LHCN-M2 (cell line): ENCODE measurements at regions not wholly inside any gene's neighbourhood (a gene's known extent, or its start where the extent isn't known, plus 50 kb on each side); places are given as distances from the start of the nearest gene placed in this dataset.

Experiments
- DNase-seq: peaks from one replicate; pipeline ENCODE4 v3.0.0-alpha.2; 2012; ENCODE audit warnings: low read depth

DNA sequence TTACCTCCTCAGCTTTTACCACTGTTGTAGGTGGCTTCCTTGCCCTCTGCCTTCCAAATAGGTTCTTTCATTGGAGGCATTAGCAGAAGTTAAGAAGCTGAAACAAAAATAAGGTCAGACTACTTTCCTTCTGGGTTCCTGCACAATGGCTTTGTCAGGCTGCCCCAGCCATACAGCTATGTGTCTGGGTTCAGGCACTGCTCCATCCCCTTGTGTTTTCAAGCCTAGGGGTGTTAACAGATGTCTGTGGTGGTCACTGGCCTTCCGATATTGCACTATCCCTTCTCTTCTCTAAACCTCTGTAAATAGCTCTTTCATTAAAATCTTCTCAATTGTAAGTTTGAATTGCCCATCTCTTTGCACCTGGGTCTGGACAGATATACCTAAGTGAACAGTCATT lies 728.9 kb downstream of the SLC16A7 start:
- no peak for DNase-seq

DNA sequence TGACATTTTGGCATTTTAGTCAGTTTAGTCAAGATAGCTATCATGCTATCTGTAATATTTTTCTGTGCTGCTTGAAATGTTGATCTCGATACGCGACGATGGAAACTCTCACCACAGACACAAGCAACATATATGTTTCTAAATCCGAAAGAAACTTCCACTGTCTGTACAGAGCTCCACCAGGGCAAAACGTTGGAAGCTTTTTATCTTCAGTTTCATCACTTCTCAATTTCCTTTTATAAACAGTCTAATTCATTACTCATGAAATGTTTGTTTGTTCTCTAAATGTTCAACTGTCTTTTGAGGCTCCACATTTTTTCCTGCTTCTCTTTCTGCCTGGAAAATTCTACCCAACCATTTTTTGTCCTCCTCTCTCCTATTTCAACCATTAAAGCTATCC lies 737.6 kb downstream of the SLC16A7 start:
- peak; percentile 27 for DNase-seq

DNA sequence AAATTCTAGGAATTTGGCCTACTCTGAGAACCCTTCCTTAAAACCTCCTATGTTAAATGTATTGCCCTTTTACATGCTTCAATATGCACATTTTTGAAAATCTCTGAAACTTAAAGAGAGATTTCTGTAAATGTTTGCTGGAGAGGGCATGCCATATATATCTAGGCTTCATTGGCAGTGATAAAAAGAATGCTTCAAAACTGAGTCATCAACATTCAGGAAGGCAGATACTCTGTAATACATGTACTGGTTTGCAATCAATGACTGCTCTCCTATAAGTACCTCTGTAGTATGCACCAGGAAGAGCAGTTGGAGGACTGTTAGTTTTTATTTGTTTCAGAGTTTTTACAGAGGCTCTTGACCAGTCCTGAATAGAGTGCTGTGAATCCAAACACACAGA lies 739.9 kb downstream of the SLC16A7 start:
- DNase-seq = peak; percentile 35

DNA sequence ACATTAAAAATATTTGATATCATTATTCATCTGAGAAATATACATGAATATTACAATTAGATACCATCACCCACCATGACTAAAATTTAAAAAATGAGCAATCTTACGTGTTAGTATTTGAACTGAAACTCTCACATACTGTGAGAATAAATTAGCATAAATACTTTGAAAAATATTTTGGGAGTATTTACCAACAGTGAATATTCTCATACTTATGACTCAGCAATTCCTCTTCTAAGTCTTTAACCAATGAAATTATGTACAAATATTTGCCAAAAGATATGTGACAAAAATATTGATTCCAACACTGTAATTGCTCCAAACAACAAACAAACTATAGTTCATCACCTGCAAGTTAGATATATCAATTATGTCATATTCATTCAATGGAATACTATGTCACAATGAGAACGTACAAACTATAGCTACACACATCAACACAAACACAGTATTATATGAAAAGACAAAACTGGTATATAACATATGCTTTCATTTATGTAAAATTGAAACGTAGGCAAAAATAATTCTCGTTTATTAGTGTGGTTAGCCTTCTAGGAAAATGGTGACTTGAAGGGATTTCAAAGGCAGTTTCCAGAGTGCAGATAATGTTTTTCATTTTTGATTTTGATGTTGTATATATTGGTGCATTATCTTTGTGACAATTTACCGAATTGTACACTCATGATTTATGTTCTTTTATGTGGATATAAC lies 742.2 kb downstream of the SLC16A7 start:
- no peak for DNase-seq

DNA sequence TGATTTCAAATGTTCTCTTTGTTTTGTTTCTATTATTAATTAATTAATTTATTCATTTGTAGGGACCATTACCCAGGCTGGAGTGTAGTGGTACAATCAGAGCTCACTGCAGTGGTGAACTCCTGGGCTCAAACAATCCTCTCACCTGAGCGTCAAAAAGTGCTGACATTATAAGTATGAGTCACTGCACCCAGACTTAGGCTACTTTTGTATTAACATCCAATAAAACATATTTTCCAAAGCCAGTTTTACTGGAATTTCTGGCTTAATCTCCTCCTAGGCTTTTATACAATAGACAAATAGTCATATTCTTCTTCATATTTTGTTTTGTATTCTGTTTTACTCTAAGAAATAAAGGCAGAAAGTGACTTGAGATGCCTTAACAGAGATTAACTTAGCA lies 749.6 kb downstream of the SLC16A7 start:
- DNase-seq = no peak

DNA sequence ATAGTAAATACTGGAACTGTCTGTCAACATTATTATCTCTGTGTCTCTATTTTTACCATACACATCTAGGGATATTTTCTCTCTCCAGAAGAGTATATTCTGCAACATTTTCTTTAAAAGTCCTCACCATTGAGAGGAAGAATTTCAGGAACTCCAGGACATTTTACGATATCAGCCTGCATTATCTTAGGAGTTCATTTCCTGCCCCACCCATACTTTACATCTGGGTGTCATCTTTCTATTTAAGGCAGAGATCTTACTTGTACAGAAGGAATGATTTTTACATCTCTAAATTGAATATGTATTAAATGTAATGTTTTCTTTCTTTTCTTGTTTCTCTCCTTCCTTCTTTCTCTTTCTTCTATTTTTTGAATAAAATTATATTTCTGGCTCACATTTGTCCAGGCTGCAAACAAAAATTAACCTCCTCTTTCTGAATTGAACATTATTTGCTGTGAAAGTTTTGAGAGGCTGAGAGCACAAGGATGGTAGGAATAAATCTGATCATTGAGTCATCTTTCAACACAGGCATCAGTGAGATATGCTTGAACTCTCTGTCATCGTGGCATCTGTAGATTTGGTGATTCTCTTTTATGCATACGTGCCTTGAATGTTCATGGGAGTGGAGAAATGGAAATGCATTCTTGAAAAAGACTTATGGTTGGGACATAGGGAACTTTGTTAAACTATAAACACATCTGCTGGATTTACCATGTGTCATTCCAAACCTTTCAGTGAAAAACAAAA lies 753.6 kb downstream of the SLC16A7 start:
- DNase-seq = no peak

DNA sequence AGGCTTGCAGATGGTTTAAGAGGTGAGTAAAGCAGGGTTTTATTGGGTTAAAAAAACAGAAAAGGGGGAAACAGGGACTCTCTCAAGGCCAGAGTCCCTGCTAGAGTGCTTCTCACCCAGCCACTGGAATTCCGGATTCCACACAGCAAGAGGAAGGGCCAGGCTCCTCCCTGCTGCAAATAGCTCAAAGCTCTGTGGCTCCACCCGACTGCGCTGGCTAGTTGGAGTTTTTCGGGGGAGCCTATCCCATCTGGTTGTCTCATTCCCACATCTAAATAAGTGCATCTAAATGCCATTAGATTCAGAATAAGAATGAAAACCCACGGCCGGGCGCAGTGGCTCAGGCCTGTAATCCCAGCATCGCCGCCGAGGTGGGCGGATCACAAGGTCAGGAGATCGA lies 791.5 kb downstream of the SLC16A7 start:
- DNase-seq = no peak

DNA sequence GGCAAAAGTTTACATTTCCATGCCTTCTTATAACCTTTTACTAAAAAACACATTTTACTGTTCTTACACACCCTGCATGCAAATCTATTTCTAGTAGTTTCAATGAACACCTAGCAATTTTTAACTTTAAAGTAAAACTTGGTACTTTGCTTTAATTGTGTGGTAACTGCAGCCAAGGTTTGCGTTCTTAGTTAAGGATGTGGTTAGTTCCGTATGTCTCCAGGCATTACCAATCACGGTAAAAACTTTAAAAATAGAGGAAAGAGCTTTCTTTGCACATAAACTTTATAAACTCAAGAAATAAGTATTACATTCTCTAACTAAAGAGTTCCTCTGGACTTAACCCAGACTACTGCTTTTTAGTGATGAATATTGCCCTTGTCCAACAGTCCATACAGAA lies 795.2 kb downstream of the SLC16A7 start:
- DNase-seq = peak; percentile 12

DNA sequence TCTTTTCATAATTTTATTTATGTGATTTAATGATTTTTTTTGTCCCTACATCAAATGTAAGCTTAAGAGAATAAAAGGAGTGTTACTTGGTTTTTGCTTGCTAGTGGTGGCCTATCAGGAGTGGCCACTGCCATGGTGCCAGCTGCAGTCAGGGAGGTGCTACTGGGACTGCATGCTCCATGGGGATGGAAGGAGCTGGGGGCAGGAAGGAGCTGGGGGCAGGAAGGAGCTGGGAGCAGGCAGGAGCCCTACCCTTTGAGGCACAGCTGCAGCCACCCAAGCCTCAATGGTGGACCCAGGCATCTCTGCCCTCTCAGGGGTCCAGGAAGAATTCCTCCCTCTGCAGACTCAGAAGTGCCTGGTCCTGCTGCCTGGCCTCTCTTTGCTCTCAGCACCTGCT lies 796.0 kb downstream of the SLC16A7 start:
- DNase-seq = no peak

DNA sequence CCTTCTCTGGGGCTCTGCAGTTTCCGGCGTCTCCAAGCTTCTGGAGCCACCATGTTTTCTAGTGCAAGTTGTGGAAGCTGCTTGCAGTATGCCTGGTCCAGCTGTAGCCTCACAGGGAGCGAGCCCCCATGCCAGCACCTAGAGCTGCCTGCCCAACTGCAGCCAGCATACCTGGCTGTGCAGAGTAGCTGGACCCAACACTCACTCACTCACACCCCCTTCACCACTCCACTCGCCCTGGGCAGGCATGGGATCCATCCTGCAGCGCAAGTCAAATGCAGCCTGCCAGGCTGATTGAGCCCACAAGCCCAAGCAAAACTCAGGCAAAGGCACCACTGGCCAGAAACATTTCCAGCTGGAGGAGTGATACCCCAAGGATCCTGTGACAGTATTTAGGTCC lies 797.3 kb downstream of the SLC16A7 start:
- no peak for DNase-seq

DNA sequence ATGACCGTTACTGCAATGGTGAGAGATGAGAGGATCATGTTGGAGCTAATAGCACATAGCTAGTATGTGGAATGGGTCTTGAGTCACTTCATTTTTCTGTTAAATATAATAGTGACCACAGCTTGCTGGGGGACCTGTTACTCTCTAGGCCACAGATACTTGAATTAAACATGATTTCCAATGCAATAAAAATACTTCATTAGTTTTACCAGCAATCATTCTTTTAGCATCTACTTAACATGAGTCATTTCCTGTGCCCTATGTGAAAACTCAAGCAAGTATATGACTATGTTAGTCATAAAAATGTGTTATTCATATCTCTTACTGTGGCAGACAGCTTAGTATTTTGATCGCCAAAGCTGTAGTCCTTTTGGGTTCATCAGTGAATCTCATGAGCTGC lies 798.8 kb downstream of the SLC16A7 start:
- DNase-seq = peak; percentile 83

DNA sequence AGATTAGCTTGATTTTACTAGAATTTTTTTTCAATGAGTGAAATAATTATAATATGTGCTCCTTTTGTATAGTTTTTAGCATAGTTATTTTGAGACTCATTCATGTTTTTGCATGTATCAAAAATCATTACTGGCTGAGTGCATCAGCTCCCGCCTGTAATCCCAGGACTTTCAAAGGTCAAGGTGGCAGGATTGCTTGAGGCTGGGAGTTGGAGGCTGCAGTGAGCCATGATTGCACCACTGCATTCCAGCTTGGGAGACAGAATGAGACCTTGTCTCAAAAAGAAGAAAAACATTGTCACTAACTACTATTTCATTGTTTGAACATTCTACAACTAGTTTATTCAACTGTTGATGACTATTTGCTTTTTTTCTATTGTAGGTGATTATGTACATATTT lies 802.7 kb downstream of the SLC16A7 start:
- no peak for DNase-seq

DNA sequence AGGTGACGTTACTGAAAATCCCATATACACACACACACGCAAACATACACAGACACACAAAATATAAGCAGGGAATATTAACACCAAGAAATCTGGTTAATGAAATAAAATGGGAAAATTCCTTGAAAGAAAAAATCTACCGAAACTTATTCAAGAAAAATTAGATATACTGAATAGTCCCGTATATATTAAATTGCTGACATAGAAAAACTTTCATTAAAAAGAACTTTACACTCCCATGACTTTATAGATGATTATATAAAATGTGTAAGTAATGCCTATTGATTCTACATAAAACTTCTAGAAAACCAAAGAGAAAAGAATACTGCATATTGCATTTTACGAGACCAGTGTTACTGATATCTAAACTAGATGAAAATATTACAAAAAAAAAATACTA lies 803.2 kb downstream of the SLC16A7 start:
- no peak for DNase-seq

DNA sequence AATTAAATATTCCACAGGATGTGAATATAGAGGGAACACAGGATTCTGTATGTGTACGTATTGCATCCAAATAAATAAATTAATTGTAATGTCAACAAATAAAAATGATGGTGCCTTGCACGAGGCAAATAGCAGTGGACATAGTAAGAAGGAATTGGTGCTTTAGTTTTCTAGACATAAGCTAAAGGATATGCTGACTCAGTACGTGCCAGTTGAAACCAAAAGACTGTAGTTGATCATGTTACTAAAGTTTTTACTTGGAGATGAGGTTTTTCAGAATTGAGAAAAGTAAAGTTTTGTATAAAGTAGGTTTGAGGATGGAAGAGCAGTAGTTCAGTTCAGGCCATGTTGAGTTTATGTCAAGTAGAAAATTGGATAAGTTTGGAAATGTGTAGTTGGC lies 807.2 kb downstream of the SLC16A7 start:
- no peak for DNase-seq

DNA sequence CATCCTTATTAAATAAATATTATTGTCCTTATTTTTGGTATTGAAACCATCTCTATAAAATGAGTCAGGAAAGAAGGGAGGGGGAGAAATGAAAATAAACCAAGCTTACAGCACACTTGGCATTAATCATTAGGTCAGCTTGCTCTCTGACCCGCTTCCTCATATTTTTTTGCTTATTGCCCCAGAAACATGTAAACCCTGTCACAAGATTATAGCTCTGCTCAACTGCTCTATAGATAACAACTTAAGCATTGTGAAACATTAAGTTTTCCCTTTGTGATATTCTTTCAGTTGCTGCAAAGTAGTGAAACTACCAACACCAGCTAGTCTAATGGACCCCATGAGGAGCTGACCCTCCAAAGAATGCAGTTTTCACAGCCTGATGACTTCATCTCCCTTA lies 819.5 kb downstream of the SLC16A7 start:
- peak; percentile 40 for DNase-seq

DNA sequence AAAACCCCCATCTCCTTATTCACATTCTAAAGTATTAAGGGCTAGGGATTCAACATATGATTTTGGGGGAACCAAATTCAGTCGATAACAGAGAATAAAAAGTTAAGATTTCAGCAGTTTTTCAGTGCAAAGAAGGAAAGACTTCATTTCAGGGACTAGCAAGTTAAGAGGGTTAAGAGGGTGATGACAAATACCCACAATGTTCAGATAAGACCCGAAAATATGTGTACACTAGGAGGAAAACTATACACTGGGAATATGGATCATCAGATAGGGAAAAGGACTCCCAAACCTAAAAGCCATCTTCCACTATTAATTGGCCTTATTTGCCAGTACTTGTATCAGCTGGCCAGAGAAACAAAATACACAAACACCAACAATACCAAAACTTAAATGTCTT lies 824.2 kb downstream of the SLC16A7 start:
- no peak for DNase-seq

DNA sequence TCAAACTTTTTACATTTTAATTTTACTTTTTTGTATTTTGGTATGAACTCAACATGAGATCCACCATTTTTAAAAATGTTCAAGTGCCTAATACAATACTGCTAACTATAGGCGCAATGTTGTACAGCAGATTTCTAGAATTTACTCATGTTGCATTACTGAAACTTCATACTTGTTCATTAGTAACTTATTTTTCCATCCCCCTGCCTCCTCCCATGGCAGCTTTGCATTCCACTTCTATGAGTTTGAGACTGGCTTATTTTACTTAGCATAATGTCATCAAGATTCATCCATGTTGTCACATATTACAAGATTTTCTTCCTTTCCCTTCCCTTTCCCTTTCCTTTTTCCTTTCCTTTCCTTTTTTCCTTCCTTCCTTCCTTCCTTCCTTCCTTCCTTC lies 825.9 kb downstream of the SLC16A7 start:
- DNase-seq = peak; percentile 5

DNA sequence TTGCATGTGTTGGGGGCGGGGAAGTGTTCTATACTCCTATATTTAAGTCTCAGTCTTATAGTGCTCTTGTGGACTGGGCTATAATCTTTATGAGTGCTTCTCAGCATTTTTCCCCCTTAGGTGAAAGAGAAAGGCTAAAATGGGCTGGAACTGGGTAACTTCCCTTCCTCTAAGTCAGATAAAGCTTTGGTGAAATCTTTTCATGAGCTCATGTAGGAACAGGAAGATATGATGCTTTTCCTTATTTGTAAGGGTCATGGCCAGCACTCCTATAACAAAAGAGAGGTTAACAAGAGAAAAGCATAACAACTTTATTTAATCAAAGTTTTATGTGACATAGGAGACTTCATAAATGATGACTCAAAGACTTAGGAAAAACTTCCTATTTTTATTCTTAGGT lies 841.5 kb downstream of the SLC16A7 start:
- no peak for DNase-seq

DNA sequence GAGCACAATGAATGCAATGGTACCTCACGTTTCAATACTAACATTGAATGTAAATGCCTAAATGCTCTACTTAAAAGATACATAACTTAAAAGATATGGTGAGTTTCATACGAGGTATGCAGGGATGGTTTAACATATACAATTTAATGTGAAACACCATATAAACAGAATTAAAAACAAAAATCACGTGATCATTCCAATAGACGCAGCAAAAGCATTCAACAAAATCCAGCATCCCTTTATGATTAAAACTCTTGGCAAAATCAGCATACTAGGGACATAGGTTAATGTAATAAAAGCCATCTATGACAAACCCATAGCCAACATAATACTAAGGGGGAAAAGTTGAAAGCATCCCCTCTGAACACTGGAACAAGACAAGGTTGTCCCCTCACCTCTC lies 845.7 kb downstream of the SLC16A7 start:
- DNase-seq = no peak

DNA sequence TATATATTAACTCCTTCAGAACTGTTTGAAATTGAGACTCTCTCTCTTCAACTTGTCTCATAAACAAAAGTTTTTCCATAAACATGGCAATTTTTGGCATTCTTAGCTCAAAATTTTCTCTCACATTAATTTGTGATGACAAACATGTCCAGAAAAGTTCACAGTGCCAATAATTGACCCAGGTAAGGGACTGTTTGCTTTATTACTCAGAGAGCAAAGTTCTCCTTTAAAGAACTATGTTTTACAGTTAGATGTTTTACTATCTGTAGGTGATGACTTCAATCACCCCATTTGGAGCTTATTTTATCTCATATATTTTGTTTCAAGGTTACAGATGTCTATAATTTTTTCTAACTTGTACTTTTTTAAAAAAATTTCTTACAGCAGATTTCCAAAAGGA lies 855.6 kb downstream of the SLC16A7 start:
- DNase-seq = no peak

DNA sequence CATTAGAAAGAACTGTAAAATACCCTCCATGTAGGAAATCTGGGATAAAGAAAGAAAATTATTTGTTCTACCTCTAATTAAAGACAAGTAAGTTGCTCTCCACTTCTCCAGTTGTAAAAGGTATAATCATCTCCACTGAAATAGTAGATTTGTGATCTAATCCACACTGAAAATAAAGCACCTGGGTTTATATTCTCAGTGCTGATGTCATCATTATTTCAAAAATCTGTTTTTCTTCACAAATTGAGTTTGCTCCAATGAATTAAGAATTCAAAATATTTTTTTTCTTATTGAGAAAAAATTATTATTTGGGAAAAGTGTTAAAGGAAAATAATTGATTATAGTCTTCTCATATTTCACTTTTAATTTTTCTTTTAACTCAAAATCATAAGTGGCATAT lies 869.2 kb downstream of the SLC16A7 start:
- no peak for DNase-seq

DNA sequence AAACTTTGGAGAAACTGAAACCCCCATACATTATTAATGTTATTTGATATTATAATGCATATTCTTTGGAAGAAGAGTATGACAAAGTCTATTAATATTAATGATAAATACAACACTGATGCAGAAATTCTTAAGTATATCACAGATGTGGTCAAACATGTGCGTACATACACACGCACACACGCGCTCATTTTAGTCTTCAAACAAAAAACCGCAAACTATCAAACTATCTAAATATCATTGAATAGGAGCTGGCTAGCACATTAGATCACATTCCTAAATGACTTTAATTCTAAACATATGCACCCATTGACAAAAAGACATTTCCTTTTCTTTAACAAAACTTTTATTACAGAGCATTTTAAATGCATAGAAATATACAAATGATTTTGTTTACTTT lies 872.7 kb downstream of the SLC16A7 start:
- no peak for DNase-seq

DNA sequence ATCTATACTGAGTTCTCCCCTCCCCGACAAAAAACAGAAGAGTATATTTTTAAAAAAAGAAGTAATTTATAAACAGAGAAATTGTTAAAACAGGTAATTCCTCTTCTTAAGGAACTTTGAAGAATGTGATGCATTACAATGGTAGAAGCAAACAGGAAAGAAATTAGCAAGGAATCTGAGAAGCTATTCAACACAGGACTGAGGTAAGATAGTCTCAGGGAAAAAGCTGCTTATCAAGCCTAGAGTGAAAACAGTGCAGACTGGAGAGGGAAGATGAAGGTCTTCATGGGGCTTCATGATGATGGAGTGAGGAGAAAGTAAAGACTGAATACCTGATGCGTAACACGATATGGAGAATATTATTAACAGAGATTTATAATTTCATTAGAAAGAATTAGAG lies 880.0 kb downstream of the SLC16A7 start:
- no peak for DNase-seq

DNA sequence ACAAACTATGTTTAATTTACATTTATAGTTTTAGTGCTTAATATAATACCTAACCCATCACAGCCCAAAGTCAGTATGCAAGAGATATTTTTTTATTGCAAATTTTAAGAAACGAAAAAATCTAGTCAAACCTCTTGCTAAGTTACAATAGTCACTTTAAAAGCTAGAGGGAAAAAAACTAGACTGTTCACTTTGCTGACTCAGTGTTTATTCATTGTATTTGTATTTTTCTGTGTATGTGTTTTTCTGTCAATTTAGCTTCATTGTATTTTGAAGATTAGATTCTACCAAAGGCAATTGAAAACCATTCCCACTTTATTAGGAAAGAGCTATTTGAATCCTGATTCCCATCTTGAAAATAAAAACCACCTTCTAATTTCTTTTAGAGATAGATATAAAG lies 891.5 kb downstream of the SLC16A7 start:
- DNase-seq = no peak
